MM.1S (cell line): ENCODE measurements at regions not wholly inside any gene's neighbourhood (a gene's known extent, or its start where the extent isn't known, plus 50 kb on each side); places are given as distances from the start of the nearest gene placed in this dataset.

Experiments
- DNase-seq: peaks from one replicate; pipeline ENCODE4 v3.0.0-alpha.2; 2015
- H2AFZ ChIP-seq: fragments of 300-600 bp; sonication (generic); 2 replicates; pipeline ENCODE4 v1.6.0; 2016; ENCODE audit warnings: antibody characterized with exemption, low read length
- H3F3A ChIP-seq: fragments of 300-600 bp; sonication (generic); 2 replicates; pipeline ENCODE4 v1.6.1; 2016; ENCODE audit warnings: mild to moderate bottlenecking, antibody characterized with exemption, low read length, moderate library complexity, mixed read lengths; ENCODE audit not compliant: insufficient read depth
- H3K27ac ChIP-seq: fragments of 300-600 bp; sonication (generic); 2 replicates; pipeline ENCODE4 v1.5.1; 2016; ENCODE audit warnings: mild to moderate bottlenecking, low read length
- H3K27me3 ChIP-seq: fragments of 300-600 bp; sonication (generic); replicated peaks from 2 replicates; pipeline ENCODE4 v1.6.0; 2016; ENCODE audit warnings: low read length; ENCODE audit not compliant: insufficient read depth
- H3K36me3 ChIP-seq: fragments of 300-600 bp; sonication (generic); replicated peaks from 2 replicates; pipeline ENCODE4 v1.6.1; 2016; ENCODE audit warnings: mild to moderate bottlenecking, low read length, mixed read lengths; ENCODE audit not compliant: insufficient read depth
- H3K4me1 ChIP-seq: fragments of 300-600 bp; sonication (generic); 2 replicates; pipeline ENCODE4 v1.6.1; 2016; ENCODE audit warnings: low read length, mixed read lengths
- H3K4me2 ChIP-seq: fragments of 300-600 bp; sonication (generic); 2 replicates; pipeline ENCODE4 v1.6.0; 2016; ENCODE audit warnings: low read depth, low read length
- H3K4me3 ChIP-seq: fragments of 300-600 bp; sonication (generic); 2 replicates; pipeline ENCODE4 v1.5.1; 2016; ENCODE audit warnings: low read length, mixed read lengths
- H3K79me2 ChIP-seq: fragments of 300-600 bp; sonication (generic); 2 replicates; pipeline ENCODE4 v1.6.1; 2016; ENCODE audit warnings: mixed run types, low read length, mixed read lengths
- H3K9ac ChIP-seq: fragments of 300-600 bp; sonication (generic); 2 replicates; pipeline ENCODE4 v1.6.1; 2016; ENCODE audit warnings: low read length, mixed read lengths
- H3K9me2 ChIP-seq: fragments of 300-600 bp; sonication (generic); replicated peaks from 2 replicates; pipeline ENCODE4 v1.6.1; 2016; ENCODE audit warnings: mild to moderate bottlenecking, low read length, mixed read lengths; ENCODE audit not compliant: insufficient read depth
- H3K9me3 ChIP-seq: fragments of 300-600 bp; sonication (generic); replicated peaks from 2 replicates; pipeline ENCODE4 v1.6.1; 2016; ENCODE audit warnings: mild to moderate bottlenecking, low read length, mixed read lengths; ENCODE audit not compliant: insufficient read depth
- H4K20me1 ChIP-seq: fragments of 300-600 bp; sonication (generic); 2 replicates; pipeline ENCODE4 v1.6.1; 2016; ENCODE audit warnings: mild to moderate bottlenecking, low read length, moderate library complexity, mixed read lengths; ENCODE audit not compliant: insufficient read depth
- CTCF ChIP-seq: fragments of 300-600 bp; sonication (generic); IDR thresholded peaks from 2 replicates; pipeline ENCODE4 v1.5.1; 2016; ENCODE audit warnings: antibody characterized with exemption, low read length, mixed read lengths
- EZH2 ChIP-seq: fragments of 300-600 bp; sonication (generic); optimal IDR thresholded peaks from 2 replicates; pipeline ENCODE3; 2017; ENCODE audit warnings: low read depth, mild to moderate bottlenecking, antibody characterized with exemption, low read length, mixed read lengths
- EZH2phosphoT487 ChIP-seq: fragments of 300-600 bp; sonication (generic); IDR thresholded peaks from 2 replicates; pipeline ENCODE4 v1.6.1; 2018; ENCODE audit warnings: antibody characterized with exemption, low read length

GRCh38 chr15:92820236-92821021 lies 79.7 kb upstream of the CHD2 start:
- H4K20me1 ChIP-seq, result no peaks in the 10 kb centered on the region
- peak overlapping the region; percentile 69; the same call in 1 of the 2 replicates for H3K27ac ChIP-seq
- H3K4me3 ChIP-seq, result peak overlapping the region; percentile 53
- peaks cover 36% of the 10 kb centered on the region for H3F3A ChIP-seq
- H3K4me1 ChIP-seq, result peaks cover 46% of the 10 kb centered on the region
- no peaks in the 10 kb centered on the region for H3K36me3 ChIP-seq
- H2AFZ ChIP-seq, result peak overlapping the region; percentile 88
- peak; percentile 89 for DNase-seq
- peak overlapping the region; percentile 50; the same call in 1 of the 2 replicates for H3K9ac ChIP-seq
- peak overlapping the region; percentile 69 for H3K4me2 ChIP-seq
- no peaks in the 10 kb centered on the region for H3K27me3 ChIP-seq
- TF ChIP-seq EZH2phosphoT487 (no peak), CTCF (no peak), EZH2 (no peak)
- no peaks in the 10 kb centered on the region for H3K9me3 ChIP-seq
- no peaks in the 10 kb centered on the region for H3K9me2 ChIP-seq
- no peaks in the 10 kb centered on the region for H3K79me2 ChIP-seq

- H3K9ac ChIP-seq, result no peak overlapping the region
- H3K9me2 ChIP-seq, result no peaks in the 10 kb centered on the region
Measured at GRCh38 chr15:92821491-92822116, 78.5 kb upstream of the CHD2 start.

GRCh38 chr15:92822216-92823144 lies 77.6 kb upstream of the CHD2 start:
- Histone ChIP-seq H3K4me3 (no peak overlapping the region), H3K9ac (no peak overlapping the region), H3K4me1 (peaks cover 47% of the 10 kb centered on the region), H3K27me3 (no peaks in the 10 kb centered on the region), H3K79me2 (no peaks in the 10 kb centered on the region), H2AFZ (peak overlapping the region; percentile 13), H3K36me3 (no peaks in the 10 kb centered on the region), H3K9me3 (no peaks in the 10 kb centered on the region), H3K4me2 (no peak overlapping the region), H4K20me1 (no peaks in the 10 kb centered on the region), H3K9me2 (no peaks in the 10 kb centered on the region), H3F3A (peaks cover 35% of the 10 kb centered on the region), H3K27ac (no peak overlapping the region)
- DNase-seq, result no peak
- TF ChIP-seq CTCF, result no peak
- no peak for TF ChIP-seq EZH2phosphoT487
- no peak for TF ChIP-seq EZH2

More at GRCh38 chr15:92821491-92822116, 78.5 kb upstream of the CHD2 start:
- no peak overlapping the region for H3K4me2 ChIP-seq
- H3K4me3 ChIP-seq, result no peak overlapping the region
- H3K27ac ChIP-seq, result no peak overlapping the region
- peaks cover 50% of the 10 kb centered on the region for H3K4me1 ChIP-seq
- no peak for DNase-seq
- no peaks in the 10 kb centered on the region for H3K36me3 ChIP-seq
- H2AFZ ChIP-seq, result no peak overlapping the region
- H3K9me3 ChIP-seq, result no peaks in the 10 kb centered on the region
- H3K27me3 ChIP-seq, result no peaks in the 10 kb centered on the region
- no peak for TF ChIP-seq EZH2
- TF ChIP-seq CTCF, result no peak
- no peak for TF ChIP-seq EZH2phosphoT487
- H3K79me2 ChIP-seq, result no peaks in the 10 kb centered on the region
- no peaks in the 10 kb centered on the region for H4K20me1 ChIP-seq
- H3F3A ChIP-seq, result peaks cover 36% of the 10 kb centered on the region
